Activated T-helper 17 cell treated with anti-CD3 and anti-CD28 coated beads, Interleukin-2, amount 50 U/mL, for 72 hours (primary cell): ENCODE measurements at regions not wholly inside any gene's neighbourhood (a gene's known extent, or its start where the extent isn't known, plus 50 kb on each side); places are given as distances from the start of the nearest gene placed in this dataset.

Source experiments
- ATAC-seq: fragments of 150-1000 bp; cut with Tn5 transposase; replicated peaks from 2 replicates; pipeline ENCODE4 v1.10.0; 2021; ENCODE audit warnings: mild to moderate bottlenecking, moderate library complexity
- H3K27ac Mint-ChIP-seq: one replicate; pipeline ENCODE4 v1.8.0; 2022; ENCODE audit warnings: mixed read lengths
- H3K27me3 Mint-ChIP-seq: one replicate; pipeline ENCODE4 v1.8.0; 2022; ENCODE audit warnings: mixed read lengths
- H3K36me3 Mint-ChIP-seq: one replicate; pipeline ENCODE4 v1.8.0; 2022; ENCODE audit warnings: low read depth, mild to moderate bottlenecking, mixed read lengths
- H3K4me1 Mint-ChIP-seq: one replicate; pipeline ENCODE4 v1.8.0; 2022; ENCODE audit warnings: mixed read lengths
- H3K4me3 Mint-ChIP-seq: one replicate; pipeline ENCODE4 v1.8.0; 2022; ENCODE audit warnings: mild to moderate bottlenecking, mixed read lengths
- H3K9me3 Mint-ChIP-seq: one replicate; pipeline ENCODE4 v1.8.0; 2022; ENCODE audit warnings: mixed read lengths

DNA sequence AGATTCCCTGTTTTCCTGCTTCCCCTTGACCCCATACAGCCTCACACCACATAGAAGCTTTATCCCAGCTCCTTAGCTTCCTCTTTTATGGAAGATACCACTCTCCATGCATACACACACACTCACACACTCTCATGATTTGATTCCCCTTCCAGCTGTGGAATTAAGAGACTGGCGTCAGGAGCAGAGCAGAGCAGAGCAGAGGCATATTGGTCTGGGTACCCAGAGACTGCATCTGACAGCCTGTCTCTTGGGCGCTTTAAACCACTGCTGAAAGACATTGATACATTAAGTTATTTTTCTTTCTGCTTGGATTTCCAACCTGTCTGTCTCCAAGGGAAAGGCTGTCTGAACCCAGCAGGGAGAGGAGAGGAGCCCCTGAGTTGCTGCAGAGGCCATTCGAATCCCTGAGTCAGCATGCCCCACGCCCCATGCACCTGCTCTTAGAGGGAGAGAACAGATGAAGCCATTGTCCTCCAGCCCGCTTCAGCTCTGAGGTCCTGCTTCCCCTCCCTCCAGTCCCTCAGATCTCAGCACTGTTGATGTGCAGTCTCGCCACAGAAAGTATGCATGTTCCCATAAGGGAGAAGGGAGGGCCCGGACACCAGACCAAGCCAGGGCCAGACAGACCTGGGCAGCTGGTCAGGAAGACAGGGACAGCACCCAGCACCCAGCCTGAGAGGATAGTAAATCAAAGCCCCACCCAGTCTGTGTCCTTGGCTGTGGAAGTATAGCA is 66.7 kb upstream of the GJB5 start:
- Mint-ChIP-seq H3K9me3 (no peaks in the 10 kb centered on the region), H3K27me3 (peaks cover 30% of the 10 kb centered on the region), H3K4me1 (no peaks in the 10 kb centered on the region), H3K36me3 (no peaks in the 10 kb centered on the region), H3K27ac (no peak overlapping the region), H3K4me3 (no peak overlapping the region)
- no peak for ATAC-seq

DNA sequence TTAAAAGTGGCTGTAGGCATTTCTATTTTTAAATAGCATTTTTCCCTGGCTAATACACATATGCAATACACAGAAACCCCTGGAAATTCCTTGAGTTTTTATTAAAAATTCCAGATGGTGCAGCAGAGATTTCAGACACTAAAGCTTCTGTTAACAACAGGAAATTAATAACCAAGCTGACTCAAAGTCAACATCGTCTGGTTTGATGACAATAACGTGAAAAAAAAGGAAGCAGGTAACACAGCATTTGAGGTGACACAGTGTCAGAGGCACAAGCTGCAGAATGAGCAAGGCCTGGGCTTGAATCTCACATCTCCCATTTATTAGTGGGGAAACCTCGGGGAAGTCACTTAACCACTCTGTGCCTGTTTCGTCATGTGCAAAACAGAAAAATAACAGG is 64.6 kb upstream of the GJB5 start:
- ATAC-seq = no peak

DNA sequence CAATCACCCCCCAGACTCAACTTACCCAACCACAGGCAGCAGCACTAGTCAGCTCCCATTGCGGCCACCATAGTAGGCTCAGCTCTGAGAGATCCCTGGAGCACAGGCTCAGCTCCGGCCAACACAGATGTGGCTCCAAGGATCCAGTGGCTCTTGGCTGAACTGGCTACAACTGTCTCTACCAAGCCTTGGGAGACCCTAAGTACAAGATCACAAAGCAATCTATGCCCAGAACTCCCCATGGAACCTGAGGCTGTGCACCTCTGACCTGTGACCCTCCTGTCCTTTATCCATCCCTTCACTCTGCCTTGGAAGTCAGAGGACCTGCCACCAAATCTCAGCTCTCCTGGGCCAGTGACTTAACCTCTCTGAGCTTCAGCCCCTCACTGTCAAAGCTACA is 61.8 kb upstream of the GJB5 start:
- no peaks in the 10 kb centered on the region for H3K9me3 Mint-ChIP-seq
- H3K36me3 Mint-ChIP-seq = no peaks in the 10 kb centered on the region
- no peak for ATAC-seq
- no peak overlapping the region for H3K4me3 Mint-ChIP-seq
- no peaks in the 10 kb centered on the region for H3K4me1 Mint-ChIP-seq
- no peak overlapping the region for H3K27ac Mint-ChIP-seq
- H3K27me3 Mint-ChIP-seq = peaks cover 25% of the 10 kb centered on the region

More for the DNA sequence above, 64.6 kb upstream of the GJB5 start:
- Mint-ChIP-seq H3K4me1 (no peaks in the 10 kb centered on the region), H3K27ac (no peak overlapping the region), H3K9me3 (no peaks in the 10 kb centered on the region), H3K4me3 (no peak overlapping the region), H3K27me3 (peaks cover 36% of the 10 kb centered on the region), H3K36me3 (no peaks in the 10 kb centered on the region)

DNA sequence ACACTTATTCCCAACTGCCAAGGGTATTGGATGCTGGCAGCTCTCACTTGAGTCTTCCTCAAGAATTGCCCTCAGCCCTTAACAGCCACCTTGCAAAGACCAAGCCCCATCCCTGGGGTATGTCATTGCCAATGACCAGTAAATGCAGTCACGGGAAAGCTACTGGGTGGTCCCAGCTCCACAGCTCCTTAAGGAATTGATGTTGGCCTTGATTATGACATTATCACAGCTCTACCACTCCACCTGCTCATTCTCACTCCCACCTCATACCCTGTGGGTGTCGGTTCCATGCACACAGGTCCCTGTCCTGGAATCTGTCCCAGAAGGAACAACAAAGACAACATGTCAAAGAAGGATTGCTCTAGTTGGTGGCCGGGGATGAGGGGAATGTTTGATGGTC is 60.5 kb upstream of the GJB5 start:
- peaks cover 25% of the 10 kb centered on the region for H3K27me3 Mint-ChIP-seq
- no peak for ATAC-seq

DNA sequence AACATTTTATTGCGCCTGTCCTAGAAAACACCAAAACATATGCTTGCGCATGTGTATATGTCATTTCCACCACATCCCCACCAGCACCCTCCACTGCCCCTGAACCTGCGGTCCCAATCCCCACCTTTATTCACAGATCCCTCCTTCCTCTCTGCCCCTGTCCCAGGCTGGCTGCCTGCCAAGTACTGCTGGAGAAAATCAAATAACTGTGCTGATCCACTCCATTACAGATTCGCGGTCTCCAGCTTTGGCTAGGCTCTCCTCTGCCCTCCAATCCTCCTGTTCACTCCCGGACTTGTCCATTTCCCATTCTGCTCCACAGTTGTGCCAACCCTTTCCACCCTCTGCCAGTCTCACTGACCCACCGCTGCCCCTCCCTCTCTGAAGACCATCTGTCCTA is 59.3 kb upstream of the GJB5 start:
- Mint-ChIP-seq H3K27ac (no peak overlapping the region), H3K27me3 (peaks cover 24% of the 10 kb centered on the region), H3K9me3 (no peaks in the 10 kb centered on the region), H3K36me3 (no peaks in the 10 kb centered on the region), H3K4me1 (no peaks in the 10 kb centered on the region), H3K4me3 (no peak overlapping the region)
- no peak for ATAC-seq

More for the DNA sequence above, 60.5 kb upstream of the GJB5 start:
- H3K36me3 Mint-ChIP-seq = no peaks in the 10 kb centered on the region
- H3K27ac Mint-ChIP-seq = no peak overlapping the region
- H3K4me1 Mint-ChIP-seq = no peaks in the 10 kb centered on the region
- H3K9me3 Mint-ChIP-seq = no peaks in the 10 kb centered on the region
- no peak overlapping the region for H3K4me3 Mint-ChIP-seq

DNA sequence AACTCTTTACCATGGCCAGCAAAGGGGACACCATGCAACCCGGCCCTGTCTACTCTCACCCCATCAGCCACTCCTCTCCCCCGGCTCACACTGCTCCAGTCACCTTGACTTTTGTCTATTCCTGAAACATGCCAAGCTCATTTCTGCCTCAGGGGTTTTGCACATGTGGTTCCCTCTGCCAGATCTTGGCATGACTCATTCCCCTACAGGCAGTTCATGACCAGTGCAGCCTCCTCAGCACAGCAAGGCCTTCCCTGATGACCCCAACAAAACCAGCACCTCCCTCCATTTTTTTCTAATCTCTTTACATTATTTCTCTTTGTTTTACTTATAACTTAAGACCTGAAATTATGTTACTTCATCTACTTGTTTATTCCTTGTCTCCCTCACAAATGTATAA is 58.6 kb upstream of the GJB5 start:
- H3K4me3 Mint-ChIP-seq = no peak overlapping the region
- no peak overlapping the region for H3K27ac Mint-ChIP-seq

DNA sequence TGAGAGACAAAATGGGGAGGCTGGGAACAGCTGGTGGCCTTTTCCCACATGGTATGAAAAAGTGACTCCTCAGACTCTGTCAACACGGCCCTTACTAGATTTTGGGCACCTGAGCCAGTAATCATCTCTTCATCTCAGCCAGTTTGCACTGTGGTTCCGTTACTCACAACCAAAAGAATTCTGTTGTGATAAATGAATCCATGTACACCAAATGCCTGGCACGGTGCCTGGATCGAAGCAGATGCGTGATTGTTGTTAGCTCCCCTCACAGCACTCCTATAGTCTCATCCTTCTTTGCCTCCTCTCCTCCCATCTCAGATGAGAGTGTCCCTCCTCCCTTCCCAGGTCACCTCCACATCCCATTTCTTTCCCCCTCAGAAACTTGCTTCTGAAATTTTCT is 57.9 kb upstream of the GJB5 start:
- no peaks in the 10 kb centered on the region for H3K9me3 Mint-ChIP-seq
- no peak overlapping the region for H3K4me3 Mint-ChIP-seq
- no peak for ATAC-seq
- H3K36me3 Mint-ChIP-seq = no peaks in the 10 kb centered on the region
- H3K4me1 Mint-ChIP-seq = no peaks in the 10 kb centered on the region
- H3K27me3 Mint-ChIP-seq = peaks cover 18% of the 10 kb centered on the region
- no peak overlapping the region for H3K27ac Mint-ChIP-seq

More for the DNA sequence above, 58.6 kb upstream of the GJB5 start:
- Mint-ChIP-seq H3K36me3 (no peaks in the 10 kb centered on the region), H3K4me1 (no peaks in the 10 kb centered on the region), H3K27me3 (peaks cover 21% of the 10 kb centered on the region), H3K9me3 (no peaks in the 10 kb centered on the region)
- ATAC-seq = no peak

DNA sequence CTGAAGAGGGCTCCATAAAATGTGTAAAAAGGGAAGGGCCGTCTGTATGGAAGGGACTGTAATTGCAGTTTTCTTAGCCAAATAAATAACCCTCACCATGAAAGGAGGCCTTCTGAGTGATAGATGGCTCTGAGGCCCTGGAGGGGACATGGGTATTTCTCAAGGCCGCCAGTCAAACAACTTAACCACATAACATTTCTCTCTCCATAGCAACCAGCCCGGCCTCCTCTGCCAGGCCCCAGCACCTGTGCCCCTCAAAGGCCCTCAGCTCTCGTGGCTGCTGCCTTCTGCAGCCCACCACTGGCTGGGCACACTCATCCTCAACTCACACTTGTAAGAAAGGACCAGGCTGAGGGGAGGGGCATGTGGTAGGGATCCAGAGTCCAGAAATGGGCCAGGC is 57.0 kb upstream of the GJB5 start:
- Mint-ChIP-seq H3K27ac (no peak overlapping the region), H3K27me3 (peaks cover 18% of the 10 kb centered on the region), H3K36me3 (no peaks in the 10 kb centered on the region), H3K9me3 (no peaks in the 10 kb centered on the region), H3K4me3 (no peak overlapping the region), H3K4me1 (no peaks in the 10 kb centered on the region)
- ATAC-seq = no peak

DNA sequence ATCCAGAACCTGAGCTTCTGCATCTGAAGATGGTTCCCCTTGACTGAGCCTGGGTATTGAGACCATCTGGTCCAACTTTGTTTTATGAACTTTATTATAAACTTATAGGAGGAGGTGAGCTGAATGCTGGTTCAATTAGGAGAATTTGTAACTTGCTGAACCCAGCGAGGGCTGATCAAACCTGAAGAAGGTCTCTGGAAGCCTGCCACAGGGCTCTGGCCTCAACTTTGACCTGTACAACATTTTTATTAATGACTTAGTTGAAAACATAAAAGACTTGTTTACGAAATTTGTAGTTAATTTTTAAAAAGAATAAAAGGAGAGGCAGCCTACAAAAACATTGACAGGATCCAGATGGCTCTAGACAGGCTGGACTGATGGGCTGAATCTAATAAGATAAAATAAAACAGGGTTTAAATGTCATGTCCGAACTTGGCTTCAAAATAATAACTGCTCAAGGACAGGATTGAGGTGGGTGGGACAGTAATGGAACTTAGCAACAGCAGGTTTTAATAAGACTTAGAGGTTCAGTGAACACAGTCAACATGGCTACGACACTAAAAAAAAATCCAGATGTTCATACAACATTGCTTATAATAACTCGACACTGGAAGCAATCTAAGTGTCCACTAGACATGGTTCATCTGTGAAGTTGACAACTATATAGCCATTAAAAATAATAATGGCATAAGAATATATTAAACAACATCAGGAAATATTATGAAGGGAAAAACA is 53.4 kb upstream of the GJB5 start:
- Mint-ChIP-seq H3K36me3 (no peaks in the 10 kb centered on the region), H3K27me3 (peaks cover 25% of the 10 kb centered on the region), H3K27ac (no peak overlapping the region), H3K4me3 (no peak overlapping the region), H3K4me1 (no peaks in the 10 kb centered on the region), H3K9me3 (no peaks in the 10 kb centered on the region)
- ATAC-seq = no peak
